ENCODE measurements at regions not wholly inside any gene's neighbourhood (a gene's known extent, or its start where the extent isn't known, plus 50 kb on each side); places are given as distances from the start of the nearest gene placed in this dataset.

DNA sequence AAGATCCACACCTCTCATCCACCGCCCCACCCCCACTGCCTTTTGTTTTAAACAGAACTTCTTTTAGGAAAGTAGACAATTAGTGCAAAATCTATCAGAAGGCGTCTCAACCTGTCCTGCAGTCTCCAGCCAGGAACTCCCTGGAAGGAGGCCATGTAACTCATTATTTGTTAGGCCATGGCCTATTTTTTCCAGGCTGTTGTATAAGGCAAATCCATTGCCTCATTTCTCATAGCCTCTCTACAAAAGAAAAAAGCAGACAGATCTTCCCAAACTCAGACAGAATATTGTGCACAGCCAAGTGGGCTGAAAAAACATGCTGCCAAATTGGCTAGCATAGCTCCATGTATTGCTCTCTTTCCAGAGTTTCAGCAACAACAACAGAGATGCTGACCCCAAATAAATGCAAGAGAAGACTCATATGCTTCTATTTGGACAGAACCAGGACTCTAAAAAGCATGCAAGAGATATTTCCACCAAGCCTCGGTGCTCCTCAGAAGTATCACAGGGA lies 770.7 kb upstream of the CXADR start:
- Mint-ChIP-seq H3K36me3 (ENCODE audit: low read depth) (no peaks in the 10 kb centered on the region), H3K27ac (ENCODE audit: unreplicated experiment) (no peak overlapping the region), H3K27me3 (ENCODE audit: low read depth) (no peaks in the 10 kb centered on the region), H3K4me1 (ENCODE audit: low read depth) (no peaks in the 10 kb centered on the region), H3K9me3 (ENCODE audit: low read depth) (no peaks in the 10 kb centered on the region), H3K4me3 (ENCODE audit: unreplicated experiment) (no peak overlapping the region)
- TF ChIP-seq, protein P1, sequence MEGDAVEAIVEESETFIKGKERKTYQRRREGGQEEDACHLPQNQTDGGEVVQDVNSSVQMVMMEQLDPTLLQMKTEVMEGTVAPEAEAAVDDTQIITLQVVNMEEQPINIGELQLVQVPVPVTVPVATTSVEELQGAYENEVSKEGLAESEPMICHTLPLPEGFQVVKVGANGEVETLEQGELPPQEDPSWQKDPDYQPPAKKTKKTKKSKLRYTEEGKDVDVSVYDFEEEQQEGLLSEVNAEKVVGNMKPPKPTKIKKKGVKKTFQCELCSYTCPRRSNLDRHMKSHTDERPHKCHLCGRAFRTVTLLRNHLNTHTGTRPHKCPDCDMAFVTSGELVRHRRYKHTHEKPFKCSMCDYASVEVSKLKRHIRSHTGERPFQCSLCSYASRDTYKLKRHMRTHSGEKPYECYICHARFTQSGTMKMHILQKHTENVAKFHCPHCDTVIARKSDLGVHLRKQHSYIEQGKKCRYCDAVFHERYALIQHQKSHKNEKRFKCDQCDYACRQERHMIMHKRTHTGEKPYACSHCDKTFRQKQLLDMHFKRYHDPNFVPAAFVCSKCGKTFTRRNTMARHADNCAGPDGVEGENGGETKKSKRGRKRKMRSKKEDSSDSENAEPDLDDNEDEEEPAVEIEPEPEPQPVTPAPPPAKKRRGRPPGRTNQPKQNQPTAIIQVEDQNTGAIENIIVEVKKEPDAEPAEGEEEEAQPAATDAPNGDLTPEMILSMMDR (IDR thresholded peaks at IDR 0.05) = no peak
- DNase-seq (ENCODE audit: low spot score) = no peak

DNA sequence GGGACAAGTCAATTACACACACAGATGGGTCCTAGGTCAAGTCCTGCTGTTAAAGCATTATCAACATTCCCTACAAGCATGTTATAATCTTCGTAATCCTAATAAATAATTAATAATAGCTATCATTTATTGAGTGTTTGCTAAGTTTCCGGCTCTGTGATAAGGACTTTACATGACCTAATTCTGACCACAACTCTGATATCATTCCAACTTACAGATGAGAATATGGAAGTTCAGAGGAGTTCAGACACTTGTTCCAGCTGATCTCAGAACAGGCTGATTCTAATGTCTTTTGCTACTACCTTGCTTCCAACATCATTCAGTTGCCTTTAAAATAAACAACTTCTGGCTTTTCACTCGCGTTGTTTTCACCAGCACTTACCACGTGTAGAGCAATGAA lies 770.1 kb upstream of the CXADR start:
- Mint-ChIP-seq H3K27me3 (ENCODE audit: low read depth) (no peaks in the 10 kb centered on the region), H3K4me1 (ENCODE audit: low read depth) (no peaks in the 10 kb centered on the region), H3K27ac (ENCODE audit: unreplicated experiment) (no peak overlapping the region), H3K4me3 (ENCODE audit: unreplicated experiment) (no peak overlapping the region), H3K9me3 (ENCODE audit: low read depth) (no peaks in the 10 kb centered on the region), H3K36me3 (ENCODE audit: low read depth) (no peaks in the 10 kb centered on the region)
- TF ChIP-seq, protein P1 (IDR thresholded peaks at IDR 0.05) = no peak
- DNase-seq (ENCODE audit: low spot score) = no peak

DNA sequence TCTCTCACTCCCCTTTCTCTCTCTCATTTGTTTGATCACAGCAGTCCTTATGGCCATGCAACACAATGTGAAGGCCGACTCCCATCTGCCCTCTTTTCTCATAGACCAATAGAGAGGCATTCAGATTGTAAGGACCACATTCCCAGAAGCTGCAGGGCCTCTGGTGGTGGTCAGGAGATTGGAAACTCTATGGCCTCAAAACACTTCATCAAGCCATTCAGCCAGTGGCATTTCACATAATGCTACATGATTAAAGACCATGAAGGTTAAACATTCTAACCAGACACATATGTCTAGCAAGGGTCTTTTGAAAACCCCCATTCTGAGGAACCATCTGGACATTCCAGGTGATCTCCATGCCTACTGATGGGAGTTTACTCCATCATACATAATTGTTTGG lies 769.5 kb upstream of the CXADR start:
- TF ChIP-seq, protein P1 (IDR thresholded peaks at IDR 0.05) = no peak
- no peak overlapping the region for H3K27ac Mint-ChIP-seq (ENCODE audit: unreplicated experiment)
- no peak overlapping the region for H3K4me3 Mint-ChIP-seq (ENCODE audit: unreplicated experiment)
- no peaks in the 10 kb centered on the region for H3K27me3 Mint-ChIP-seq (ENCODE audit: low read depth)
- no peaks in the 10 kb centered on the region for H3K9me3 Mint-ChIP-seq (ENCODE audit: low read depth)
- no peak for DNase-seq (ENCODE audit: low spot score)
- no peaks in the 10 kb centered on the region for H3K36me3 Mint-ChIP-seq (ENCODE audit: low read depth)
- H3K4me1 Mint-ChIP-seq (ENCODE audit: low read depth) = no peaks in the 10 kb centered on the region

DNA sequence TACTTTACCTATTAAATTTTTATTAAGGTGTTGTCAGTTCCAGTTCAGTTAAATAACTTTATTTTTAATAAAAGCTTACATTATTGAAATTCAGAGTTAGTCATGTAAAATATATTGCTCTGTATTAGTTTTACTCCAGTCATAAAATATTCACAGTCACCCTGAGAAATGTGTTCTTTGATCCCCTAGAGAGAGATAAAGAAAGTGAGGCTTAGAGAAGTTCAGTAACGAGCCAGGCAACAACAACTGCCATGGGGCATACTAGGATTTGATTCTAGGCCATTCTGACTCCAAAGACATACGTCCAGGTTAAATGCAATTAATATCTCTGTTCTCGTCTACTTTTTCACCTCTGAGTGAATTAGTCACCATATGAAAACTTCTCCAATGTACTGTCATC lies 761.9 kb upstream of the CXADR start:
- no peak overlapping the region for H3K27ac Mint-ChIP-seq (ENCODE audit: unreplicated experiment)
- DNase-seq (ENCODE audit: low spot score) = no peak
- H3K9me3 Mint-ChIP-seq (ENCODE audit: low read depth) = no peaks in the 10 kb centered on the region
- no peaks in the 10 kb centered on the region for H3K36me3 Mint-ChIP-seq (ENCODE audit: low read depth)
- H3K27me3 Mint-ChIP-seq (ENCODE audit: low read depth) = no peaks in the 10 kb centered on the region
- H3K4me3 Mint-ChIP-seq (ENCODE audit: unreplicated experiment) = no peak overlapping the region
- no peaks in the 10 kb centered on the region for H3K4me1 Mint-ChIP-seq (ENCODE audit: low read depth)
- TF ChIP-seq, protein P1 (IDR thresholded peaks at IDR 0.05) = no peak

DNA sequence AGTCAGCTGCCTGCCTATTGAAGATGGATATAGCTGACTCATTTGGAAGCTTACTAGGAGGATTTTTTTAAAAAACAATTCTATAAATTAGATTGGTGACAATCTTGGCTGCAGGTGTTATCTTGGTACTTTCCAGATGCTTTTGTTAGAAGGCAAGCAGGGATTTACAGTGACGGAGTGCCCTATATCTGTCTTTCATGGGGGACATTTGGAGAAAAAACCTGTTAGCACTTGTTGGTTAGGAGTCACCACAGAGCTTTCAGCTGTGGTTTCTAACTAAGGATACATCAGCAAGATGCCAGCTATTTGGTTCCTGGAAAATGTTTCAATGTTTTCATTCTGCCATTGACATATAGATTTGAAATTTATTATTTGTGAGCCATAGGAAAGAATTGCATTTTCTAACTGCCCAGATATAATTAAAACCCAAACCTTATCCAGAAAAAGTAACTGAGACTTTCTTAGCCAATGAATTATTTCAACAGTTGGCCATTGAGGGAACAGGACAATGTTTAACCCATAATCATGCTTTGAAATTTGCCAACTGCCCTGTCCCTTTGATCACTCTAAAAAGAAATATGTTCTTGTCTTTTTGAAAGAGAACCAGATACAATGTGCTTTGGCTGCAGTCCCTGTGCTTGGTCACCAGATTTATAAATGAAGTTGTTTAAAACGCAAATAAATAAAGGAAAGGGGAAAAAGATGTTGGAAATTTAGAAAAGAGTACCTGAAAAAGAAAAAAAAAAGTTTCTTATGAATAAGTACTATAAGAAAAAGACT lies 761.0 kb upstream of the CXADR start:
- TF ChIP-seq, protein P1 (IDR thresholded peaks at IDR 0.05) = no peak

More for the DNA sequence above, 761.0 kb upstream of the CXADR start:
- Mint-ChIP-seq H3K36me3 (ENCODE audit: low read depth) (no peaks in the 10 kb centered on the region), H3K27me3 (ENCODE audit: low read depth) (no peaks in the 10 kb centered on the region), H3K4me3 (ENCODE audit: unreplicated experiment) (no peak overlapping the region), H3K27ac (ENCODE audit: unreplicated experiment) (no peak overlapping the region), H3K9me3 (ENCODE audit: low read depth) (no peaks in the 10 kb centered on the region), H3K4me1 (ENCODE audit: low read depth) (no peaks in the 10 kb centered on the region)
- no peak for DNase-seq (ENCODE audit: low spot score)

Data from chondrocyte (in vitro differentiated cells).